Putamen (tissue), 1 donor: ENCODE measurements at regions not wholly inside any gene's neighbourhood (a gene's known extent, or its start where the extent isn't known, plus 50 kb on each side); places are given as distances from the start of the nearest gene placed in this dataset.

ENCODE experiments used
- DNase-seq: peaks from one replicate; pipeline ENCODE4 v3.0.0-alpha.2; 2016; ENCODE audit warnings: low spot score

- no peak for DNase-seq
These were observed 1856.1 kb downstream of the OLFM4 start for GRCh38 chr13:54884682-54885081.

GRCh38 chr13:54890976-54891375 lies 1862.4 kb downstream of the OLFM4 start:
- no peak for DNase-seq

- no peak for DNase-seq
These were observed 1872.7 kb downstream of the OLFM4 start for GRCh38 chr13:54901316-54901715.

- DNase-seq, result no peak
These were observed 1883.8 kb downstream of the OLFM4 start for GRCh38 chr13:54912367-54912766.

- DNase-seq, result no peak
These were observed 1885.1 kb downstream of the OLFM4 start for GRCh38 chr13:54913668-54914067.

DNA sequence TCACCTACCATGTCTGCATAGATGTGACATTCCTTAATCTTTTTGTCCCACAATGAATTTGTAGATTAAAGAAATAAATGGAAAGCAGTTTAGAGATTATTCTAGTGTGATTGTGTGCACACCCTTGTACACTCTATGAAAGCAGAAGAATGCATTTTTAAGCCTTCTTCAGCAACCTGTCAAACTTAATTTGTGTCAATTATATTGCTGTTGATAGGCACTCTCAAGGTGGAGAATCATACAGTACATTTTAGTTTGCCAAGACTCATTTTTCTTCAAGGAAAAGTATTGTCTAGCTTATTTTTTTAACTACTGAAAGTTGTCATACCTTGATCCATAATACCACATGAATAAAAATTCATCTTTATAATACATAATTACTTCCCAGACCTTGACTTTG lies 1898.9 kb downstream of the OLFM4 start:
- DNase-seq, result no peak

DNA sequence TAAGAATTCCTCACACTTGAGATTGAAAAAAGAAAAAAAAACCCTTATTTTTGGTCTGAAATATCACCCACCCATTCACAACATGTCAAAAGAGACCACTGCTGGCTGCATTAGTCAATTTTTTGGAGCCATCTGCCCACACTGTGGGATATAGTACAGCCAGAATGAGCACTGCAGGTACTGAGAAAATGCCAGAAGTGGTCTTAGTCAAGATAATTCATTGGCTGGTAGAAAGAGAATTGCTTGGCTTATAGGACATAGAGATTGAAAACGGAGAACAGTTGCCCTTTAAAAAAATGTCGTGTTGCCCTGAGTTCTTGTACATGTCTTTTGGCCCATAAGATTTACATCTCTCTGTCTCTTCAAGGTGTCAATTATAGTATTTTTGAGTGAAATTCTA lies 1899.5 kb downstream of the OLFM4 start:
- DNase-seq, result no peak

- no peak for DNase-seq
These were observed 1905.5 kb downstream of the OLFM4 start for GRCh38 chr13:54934121-54934520.

GRCh38 chr13:54945973-54946372 lies 1917.4 kb downstream of the OLFM4 start:
- no peak for DNase-seq

DNA sequence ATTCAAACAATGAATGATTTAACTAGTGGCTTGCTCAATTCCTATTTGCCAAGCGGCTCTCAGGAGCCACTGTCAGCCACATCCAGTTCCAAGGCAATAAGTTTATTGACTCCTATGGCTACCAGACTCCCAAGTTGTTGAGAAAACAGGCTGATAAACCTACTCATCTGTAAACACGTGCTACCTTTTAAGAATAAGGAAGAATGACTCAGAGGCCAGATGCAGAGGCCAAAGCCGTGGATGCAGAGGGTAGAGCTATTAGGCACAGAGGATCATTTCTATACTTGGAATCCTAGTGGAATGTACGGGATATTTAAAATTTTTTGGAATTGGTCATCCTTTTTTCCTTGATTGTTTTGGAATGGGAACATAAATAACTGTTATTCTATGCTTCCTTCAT lies 1921.1 kb downstream of the OLFM4 start:
- no peak for DNase-seq

DNA sequence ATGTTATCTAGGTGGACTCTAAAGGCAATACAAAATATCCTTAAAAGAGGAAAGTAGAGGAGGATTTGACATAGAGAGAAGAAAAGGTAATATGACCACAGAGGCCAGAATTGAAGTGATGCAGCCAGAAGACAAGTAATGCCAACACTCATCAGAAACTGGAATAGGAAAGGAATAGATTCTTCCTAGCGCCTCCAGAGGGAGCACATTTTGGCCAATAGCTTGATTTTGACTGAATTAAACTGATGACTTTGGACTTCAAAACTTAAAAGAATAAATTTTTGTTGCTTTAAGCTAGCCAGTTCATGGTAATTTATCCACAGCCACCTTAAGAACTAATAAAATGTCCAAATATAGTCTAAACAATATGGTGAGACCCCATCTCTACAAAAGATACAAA lies 1921.9 kb downstream of the OLFM4 start:
- DNase-seq, result no peak

GRCh38 chr13:54953786-54954185 lies 1925.2 kb downstream of the OLFM4 start:
- DNase-seq, result no peak

DNA sequence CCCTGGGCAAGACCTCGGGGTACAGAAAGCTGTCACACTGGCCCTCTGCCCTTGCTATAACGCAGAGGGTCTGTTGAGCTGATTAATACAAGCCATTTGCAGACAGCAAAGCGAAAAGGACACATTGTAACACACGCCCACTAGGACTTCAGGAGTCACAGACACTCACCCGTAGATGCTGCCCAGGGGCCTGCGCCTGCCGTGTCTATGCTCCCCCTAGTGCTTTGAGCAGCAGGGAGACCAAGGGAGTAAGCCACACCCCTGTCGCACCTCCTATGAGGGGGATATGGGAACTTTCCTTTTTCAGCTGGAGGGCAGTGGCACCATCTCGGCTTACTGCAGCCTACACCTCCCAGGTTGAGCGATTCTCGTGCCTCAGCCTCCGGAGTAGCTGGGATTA lies 1930.2 kb downstream of the OLFM4 start:
- DNase-seq, result no peak

- DNase-seq, result no peak
These were observed 1937.3 kb downstream of the OLFM4 start for GRCh38 chr13:54965881-54966280.

DNA sequence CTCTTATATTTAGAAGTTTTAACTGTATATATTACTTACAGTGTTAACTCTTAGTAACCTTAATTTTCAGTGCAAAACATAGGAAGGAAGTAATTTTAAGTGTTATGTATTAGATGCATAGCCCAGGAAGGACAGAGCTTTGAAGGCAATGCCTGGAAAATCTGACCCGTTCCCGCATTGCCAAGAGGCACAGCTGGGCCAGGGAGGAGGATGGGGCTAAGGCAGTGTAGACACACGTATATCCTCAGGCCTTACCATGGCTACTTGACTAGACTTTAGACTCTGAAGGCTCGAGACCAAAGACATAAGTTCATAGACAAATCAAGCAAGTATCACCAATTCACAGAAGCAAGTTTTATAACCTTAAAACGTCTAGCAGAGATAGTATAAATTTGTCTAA lies 1944.2 kb downstream of the OLFM4 start:
- DNase-seq, result no peak

- DNase-seq, result no peak
These were observed 1947.1 kb downstream of the OLFM4 start for GRCh38 chr13:54975676-54976075.

- DNase-seq, result no peak
These were observed 1952.0 kb downstream of the OLFM4 start for GRCh38 chr13:54980651-54981050.

DNA sequence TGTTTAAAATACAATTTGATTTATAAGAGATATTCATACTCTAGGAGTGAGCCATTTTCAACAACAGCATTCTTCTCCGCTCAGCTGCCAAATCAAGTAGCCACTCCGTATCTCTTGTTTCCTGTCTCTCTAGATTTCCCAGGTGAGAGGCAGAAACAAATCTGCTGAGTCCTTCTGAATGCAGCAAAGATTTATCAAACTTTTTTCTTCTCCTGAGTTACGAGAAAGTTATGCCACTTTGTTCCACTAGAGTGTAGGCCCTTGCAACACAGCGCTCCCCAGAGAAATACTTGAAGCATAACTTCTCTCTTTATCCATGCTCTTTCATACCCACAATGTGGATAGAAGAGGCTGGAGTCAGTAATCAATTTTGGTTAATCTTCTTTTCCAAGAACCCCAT lies 1960.8 kb downstream of the OLFM4 start:
- DNase-seq, result no peak

- no peak for DNase-seq
These were observed 1970.8 kb downstream of the OLFM4 start for GRCh38 chr13:54999399-54999907.

DNA sequence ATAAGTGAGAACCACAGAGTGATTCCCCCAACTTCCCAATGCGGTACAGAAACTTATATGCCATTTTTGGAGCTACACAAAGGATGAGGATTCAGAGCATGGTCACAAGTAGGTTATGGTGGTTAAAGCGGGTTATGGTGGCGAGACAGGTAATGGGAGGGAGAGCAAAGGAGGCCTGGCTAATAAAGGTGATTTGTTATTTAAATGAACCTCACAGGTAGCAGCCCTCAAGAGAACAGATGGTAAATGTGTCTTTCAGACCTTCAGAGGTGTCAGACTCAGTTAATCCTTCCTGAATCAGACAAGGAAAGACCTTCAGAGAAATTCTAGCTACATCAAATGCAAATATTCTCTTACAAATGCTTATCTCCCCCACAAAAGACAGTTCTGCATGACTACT lies 1971.4 kb downstream of the OLFM4 start:
- DNase-seq, result no peak

DNA sequence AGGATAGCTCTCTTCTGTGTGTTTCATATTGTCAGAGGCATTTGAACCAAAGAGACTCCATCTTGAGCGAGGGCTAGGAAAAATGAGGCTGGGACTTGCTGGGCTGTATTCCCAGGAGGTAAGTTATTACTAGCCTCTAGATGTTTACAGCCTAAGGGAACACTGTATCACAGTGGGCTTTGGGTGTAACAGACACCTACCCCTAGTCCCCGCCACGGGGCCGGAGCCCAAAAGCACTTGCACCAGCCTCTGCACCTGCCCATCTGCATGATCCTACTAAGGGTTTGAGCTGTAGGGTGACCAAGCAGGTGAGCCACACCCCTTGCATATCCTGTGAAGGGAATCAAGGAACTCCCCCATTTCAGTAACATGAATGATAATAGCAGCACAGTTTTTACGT lies 1972.2 kb downstream of the OLFM4 start:
- no peak for DNase-seq

DNA sequence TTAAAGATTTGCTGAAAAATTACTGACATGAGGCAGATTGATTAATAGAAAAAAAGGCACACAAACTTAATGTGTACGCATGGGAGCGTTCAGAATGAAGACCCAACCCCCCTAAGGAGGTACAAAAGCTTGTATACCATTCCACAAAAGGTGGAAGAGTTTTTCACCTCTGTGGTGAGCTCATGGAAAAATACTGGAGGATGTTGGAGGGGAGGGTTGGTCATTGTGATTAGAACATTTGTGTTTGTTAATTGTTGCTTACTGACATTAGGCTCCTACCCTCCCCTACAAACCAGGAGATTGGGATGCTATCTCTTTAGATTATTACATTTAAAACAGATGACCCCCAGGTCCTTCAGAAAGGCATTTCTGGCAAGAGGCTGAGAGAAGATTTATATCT lies 1973.3 kb downstream of the OLFM4 start:
- no peak for DNase-seq

GRCh38 chr13:55007681-55008080 lies 1979.1 kb downstream of the OLFM4 start:
- no peak for DNase-seq

- DNase-seq, result no peak
These were observed 1984.4 kb downstream of the OLFM4 start for GRCh38 chr13:55013051-55013450.

DNA sequence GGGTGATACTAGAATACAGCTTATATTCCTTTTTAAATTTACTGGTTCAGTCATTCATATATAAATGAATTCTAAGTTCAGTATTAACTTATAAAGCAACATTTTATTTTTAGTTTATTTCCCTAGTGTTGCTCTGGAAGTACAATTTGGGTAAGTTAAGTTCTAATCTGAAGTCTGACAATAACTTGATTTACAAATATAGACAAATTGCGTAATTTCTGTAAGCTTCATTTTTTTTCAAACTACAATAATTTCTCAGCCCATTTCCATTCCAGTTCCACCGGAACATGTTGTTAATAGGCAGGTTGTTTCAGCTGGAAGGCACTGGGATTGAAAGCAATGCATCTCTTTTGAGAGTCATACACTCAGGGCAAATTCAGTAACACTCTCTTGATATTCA lies 2000.7 kb downstream of the OLFM4 start:
- no peak for DNase-seq
